ENCODE measurements at regions not wholly inside any gene's neighbourhood (a gene's known extent, or its start where the extent isn't known, plus 50 kb on each side); places are given as distances from the start of the nearest gene placed in this dataset.
"Not testable (repeated sequence)": the region's sequence is repeated elsewhere in the genome, so short reads cannot be mapped to it uniquely, and the experiment has no call there.

DNA sequence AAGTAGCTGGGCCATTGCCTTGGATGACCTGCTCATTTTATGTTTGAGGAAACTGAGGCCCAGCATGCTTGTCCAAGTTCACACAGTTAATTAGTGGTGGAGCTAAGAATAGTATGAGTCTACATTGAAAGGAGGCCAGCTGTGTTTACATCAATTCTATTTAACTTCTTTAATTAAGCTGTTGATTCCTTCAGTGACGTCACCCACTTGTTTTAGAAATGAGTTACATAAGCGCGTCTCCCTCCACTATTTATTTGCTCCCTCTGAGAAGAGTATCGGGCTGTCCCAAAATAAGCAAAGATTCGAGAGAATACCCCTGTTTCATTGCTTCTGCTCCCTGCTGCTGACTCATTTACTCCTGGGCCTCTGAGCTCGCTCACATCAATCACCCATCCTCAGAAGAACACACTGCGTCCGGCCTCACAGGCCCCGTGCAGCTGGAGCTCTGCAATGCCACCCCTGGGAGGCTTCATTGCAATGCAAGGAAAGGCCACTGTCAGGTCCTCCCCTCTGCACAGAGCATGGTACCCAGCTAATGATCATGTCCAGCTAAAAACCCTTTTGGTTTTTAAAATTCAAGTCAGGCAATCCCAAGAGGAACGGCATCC lies 74.8 kb upstream of the BMP2 start:
- DNase-seq = no peak

DNA sequence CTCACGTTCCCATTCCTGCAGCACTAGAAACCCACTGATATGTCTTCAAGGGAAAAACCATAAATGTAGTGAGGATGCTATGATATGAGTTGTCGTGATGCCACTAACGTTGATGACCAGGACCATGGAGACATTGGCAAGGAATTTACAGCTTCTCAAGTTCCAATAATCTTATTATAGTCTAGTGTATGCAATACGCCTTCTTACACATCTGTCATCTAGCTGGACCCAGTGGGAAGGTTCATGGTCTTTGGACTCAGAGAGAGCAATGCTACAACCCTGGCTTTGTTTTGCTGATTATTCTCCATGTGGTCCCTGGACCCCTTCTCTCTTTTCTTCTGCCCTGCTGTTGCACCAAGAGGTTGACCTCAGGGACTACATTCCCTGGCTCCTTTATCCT lies 76.0 kb upstream of the BMP2 start:
- DNase-seq = no peak

DNA sequence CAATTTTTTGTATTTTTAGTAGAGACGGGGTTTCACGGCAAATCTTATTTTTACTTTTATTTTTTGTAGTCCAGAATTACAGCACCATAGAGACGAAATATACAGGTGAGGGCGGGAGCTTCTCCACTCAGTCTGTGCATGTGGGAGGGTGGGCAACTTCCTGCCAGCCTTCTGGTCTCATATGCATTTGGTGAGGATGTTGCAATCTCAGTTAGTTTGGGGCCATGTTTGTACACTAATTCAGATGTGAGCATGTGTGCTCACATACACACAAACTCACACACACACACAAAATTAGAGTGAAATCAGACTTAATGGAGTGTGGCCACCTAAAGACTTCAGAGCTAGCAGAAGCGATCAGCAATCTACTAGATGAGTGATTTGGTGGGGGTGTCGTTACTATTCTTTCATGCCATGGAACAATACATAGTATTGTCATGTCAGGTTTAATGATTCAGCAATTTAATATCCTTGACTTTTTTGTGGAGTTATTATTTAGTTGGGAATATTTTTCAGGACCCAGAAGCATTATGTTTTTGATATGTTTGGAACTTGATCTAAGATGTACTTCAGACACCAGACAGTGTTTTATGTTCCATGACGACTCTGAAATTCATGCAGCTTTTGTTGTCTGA lies 78.0 kb upstream of the BMP2 start:
- DNase-seq = no peak

DNA sequence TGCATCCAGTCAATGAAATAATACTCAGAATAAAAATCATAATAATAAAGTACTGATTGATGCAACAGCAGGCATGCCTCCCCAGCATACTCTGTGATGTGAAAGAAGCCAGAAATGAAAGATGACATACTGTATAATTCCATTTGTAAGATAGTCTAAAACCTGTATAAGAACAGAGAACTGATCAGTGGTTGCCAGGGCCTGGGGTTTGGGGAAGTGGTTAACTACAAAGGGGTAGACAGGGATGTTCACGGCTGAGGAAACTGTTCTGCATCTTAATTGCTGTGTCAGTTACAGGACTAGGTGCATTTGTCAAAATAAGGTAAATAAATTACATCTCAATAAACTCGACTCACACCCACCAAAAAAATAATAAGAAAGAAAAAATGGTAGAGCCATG lies 81.3 kb upstream of the BMP2 start:
- no peak for DNase-seq

DNA sequence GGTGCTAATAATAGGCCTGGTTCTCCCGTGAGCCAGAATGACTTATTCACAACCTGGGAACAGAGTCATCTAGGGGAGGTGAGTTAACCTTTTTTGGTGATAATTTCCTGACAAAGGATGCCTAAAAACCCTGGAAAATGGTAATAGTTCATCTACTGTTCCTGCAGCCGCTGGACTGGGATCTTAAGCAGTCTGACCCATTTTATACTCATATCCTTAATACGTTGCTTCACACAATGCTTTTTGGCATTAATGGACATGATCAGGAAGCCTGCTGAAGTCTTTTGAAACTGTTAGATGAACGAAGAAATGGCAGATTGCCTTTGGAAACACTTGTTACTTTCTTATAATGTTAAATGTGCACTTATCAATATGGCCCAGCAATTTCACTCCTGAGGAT lies 81.9 kb upstream of the BMP2 start:
- no peak for DNase-seq

DNA sequence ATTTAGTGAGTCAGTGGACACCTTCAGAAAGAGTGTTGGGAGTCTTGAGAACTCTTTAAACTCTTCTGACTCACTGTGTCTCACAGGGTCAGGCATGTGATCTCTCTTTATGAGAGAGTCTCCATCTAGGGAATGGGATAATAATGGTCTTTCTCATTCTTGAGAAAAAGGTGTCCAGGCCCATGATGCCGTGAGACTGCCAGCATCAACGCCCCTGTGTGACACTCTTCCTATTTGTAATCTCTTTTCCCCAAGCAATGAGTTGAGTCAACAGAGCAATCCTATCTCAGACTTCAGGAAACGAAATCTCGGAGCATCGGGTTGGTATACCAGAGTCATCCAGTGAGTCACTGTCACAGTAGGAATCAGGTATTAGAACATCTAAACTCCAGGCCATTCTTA lies 82.3 kb upstream of the BMP2 start:
- DNase-seq = no peak

DNA sequence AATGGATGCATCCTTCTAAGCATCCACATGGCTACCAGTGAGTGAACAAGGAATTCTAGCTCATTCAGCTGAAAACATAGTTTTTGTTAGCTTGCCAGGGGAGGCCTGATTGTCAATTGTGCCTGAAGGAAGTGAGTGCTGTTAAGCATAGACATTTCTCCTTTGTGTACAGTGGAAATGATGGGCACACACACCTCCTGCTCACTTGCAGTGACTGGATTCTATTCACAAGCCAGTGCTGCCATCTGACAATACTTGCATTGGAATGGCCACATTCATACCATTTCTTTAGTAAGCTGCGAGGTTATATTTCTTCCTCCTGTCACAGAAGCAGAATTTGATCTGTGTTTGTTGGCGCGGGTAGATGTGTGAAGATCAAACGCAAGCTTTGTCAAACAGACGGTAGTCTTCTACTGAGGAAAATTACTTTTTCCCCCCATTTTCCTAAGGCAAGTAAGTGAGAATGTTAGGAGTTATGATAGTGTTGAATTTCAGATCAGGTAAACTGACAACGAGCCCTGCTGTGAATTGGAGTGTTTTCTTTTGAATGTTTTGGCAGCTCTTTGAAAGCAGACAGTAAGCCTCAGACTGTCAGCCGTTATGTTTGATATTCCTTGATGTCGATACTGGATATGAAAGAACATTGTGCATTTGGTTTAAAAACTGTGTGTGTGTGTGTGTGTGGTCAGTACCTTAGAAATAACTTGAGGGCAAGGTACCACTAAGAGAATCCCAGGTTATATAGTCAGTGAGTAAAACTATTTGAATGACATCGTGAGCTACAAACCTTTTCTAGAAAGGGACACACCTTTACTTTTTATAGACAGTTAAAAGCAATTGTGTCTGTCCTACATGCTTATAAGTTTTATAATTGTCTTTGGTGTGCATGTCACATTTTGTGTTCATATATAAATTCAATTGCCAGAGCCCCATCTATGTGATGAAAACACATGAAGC lies 84.2 kb upstream of the BMP2 start:
- DNase-seq = no peak

DNA sequence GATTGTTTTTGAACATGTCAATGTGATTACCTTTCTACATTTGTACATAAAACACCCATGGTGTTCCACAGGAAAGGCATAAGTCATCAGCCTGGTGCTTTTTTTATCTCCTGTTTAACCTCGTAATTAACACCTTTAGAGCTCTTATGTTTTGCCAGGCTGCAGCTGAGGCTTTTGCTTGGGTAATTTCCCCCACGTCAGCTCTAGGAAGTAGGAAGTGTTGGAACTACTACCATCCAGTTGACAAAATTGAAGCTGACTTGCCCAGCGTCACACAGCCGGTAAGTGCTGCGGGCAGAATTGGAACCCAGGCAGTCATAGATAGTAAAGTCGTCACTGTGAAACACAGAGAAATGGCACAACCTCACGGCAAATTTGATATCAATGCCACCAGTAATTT lies 86.6 kb upstream of the BMP2 start:
- no peak for DNase-seq

DNA sequence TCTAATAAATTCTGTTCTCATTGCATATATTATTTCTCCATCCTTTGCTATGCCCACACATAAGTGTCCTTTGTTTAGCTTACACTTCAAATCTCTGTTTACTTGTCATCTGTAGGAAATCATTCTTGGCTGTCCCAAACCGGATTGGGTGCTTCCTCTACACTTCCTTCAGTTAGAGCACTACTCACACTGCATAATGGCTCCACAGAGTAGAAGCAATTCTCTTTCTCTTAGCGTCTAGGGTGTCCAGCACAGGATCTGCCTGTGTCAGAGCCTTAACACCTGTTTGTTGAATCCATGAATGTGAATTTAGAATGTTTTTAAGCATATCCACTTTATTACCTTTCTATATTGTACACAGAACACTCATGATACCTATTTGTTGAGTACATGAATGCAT lies 87.0 kb upstream of the BMP2 start:
- no peak for DNase-seq

DNA sequence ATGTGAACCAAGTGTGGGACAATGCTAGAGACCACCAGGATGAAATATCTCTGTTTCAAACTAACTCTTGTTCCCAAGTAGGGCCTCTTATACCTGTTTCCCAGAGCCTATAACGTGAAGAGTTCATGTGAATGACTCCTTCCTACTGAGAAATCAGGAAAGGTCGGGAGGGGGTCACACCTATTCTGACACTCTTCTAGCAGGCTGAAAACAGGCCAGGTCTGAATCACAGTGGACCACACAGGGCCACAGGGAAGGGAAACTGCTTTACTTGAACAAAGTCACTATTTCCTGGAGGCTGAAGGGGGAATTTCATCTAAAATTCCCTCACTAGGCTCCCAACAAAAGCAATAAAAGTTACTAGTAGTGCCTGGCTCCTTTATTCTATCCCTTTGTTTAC lies 88.4 kb upstream of the BMP2 start:
- DNase-seq = no peak

DNA sequence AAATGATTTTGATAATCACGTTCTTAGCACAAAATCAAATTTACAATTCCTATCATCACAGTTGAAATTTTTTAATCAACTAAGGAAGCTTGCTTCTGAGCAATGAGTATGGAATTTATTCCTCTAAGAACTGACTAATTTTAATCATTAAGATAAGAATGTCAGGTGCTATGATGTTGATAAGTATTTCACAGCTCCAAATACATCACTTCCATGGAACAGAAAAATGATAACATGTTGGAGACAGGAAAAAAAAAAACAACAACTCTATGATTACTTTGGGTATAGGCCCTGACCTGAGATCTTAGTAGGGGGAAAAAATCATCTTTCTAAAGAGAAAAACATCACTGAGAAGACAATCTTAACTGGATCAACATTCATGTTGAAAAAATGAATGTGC lies 89.4 kb upstream of the BMP2 start:
- DNase-seq = no peak

DNA sequence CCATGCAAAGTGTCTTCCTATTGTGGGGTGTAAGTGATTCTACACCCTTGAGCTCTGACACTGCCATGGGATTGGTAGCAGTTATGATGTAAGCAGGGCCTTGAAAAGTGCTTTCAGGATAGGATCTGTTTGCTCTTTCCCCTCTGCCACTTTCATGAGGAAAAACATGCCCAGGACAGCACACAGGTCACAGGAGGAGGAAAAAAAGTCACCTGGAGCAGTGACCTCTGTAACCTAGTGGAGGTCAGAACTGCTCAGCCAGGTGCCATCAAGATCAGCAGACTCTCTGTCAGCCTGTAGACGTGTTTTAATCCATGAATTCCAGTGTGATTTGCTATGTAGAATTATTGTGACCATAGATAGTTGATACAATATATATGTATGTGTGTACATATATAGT lies 92.7 kb upstream of the BMP2 start:
- no peak for DNase-seq

DNA sequence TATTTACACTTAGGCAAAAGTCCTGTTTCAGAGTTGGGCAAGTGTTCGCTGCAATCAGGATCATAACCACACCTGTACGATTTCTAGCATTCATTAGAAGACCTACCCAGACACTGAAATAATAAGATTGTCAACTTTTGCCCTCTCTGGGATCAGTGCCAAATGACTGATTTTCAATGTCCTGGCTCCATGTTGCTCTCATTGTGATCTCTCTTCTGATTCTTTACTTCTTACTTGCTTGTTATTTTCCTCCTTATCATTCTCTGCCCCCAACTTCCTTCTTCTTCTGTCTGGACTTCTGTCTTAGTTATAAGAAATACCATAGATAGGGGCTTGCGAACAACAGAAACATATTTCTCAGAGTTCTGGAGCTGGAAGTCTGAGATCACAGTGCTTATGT lies 94.4 kb upstream of the BMP2 start:
- DNase-seq = no peak

DNA sequence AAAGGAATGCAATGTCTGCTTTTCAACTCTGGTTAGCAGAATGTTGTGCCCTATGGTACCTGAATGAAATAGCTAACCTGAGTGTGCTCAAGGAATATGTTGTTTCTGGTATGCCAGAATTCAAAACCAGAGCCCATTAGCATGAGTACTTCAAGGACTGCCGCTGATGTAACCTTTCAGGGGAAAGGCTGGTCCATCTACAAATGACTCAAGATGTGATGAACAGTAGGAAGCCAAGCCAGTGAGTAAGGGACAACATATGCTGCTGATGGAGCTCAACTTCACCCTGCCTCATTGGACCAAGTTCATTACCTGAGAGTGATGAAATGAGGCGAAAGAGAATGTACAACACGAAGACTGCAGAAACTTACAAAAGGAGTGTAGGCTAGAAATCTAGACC lies 95.7 kb upstream of the BMP2 start:
- DNase-seq = no peak

DNA sequence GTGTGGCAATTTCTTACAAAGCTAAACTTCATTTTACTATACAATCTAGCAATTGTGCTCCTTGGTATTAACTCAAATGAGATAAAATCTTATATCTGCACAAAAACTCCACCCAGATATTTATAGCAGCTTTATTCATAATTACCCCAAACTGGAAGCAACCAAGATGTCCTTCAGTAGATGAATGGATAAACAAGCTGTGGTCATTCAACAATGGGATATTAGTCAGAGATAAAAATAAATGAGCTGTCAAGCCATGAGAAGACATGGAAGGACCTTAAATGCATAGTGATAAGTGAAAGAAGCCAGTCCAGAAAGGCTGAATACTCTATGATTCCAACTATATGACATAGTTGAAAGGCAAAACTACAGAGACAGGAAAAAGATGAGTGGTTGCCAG lies 98.9 kb upstream of the BMP2 start:
- DNase-seq = no peak

DNA sequence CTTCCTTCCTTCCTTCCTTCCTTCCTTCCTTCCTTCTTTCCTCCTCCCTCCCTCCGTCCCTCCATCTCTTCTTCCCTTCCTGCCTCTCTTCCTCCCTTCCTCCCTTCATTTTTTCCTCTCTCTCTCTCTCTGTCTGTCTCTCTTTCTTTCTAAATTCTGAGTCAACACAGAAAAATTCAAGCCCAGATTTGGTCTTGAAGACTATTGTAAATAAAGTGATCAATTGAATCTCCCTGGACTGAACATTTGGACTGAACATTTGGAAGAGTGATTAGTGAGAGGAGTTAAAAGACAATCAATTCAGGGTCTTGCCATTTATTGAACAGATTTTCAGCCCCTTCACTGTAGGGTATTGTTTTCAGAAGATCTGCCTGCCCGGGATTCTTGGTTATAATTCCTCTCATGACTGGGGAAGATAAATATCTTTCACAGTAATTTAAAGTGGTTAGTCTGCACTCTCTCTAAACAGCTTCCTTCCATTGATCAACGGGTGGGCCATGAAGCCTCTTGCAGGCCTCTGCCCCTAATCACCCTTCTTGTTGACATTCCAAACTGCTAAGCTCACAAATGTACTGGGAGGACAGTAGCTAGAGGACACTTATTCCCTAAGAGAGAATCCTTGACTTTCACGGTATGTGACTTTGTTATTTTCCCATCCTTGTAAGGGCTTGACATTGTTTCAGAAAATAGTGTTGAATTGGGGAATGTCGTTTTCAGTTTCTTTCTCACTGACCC lies 101.7 kb upstream of the BMP2 start:
- no peak for DNase-seq

DNA sequence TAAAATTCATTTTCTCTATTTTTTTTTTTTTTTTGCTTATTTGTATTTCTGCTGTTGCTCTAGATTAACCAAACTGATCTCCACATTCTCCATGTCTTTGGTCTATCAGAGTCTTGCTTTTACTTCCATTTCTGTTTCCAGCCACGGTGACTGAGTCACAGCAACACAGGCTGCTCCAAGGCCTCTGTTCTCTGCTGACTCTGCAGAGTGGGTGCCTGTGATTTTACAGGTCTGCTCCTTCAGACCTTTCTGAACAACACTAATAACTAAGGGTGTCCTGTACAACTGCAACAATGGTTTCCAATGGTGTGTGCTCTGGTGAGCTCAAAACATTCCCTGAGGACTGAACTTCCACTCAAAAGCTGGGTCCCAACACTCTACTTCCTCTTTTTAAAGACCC lies 102.3 kb upstream of the BMP2 start:
- DNase-seq = no peak

DNA sequence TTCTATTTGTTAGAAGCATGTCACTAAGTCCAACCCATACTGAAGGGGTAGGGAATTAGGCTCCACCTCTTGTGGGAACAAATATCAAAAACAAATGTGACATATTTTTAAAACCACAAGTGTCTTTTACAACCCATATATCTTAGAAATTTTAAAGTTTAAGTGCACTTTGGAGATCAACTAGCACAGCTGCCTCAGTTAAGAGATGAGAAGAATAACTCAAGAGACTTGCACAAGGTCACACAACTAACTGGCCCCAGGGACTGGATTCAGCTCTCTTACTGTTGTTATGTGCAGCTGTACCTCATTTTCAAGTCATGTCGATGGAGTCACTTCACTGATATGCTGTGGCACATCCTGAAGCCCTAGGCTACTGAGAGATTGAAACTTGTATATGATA lies 102.9 kb upstream of the BMP2 start:
- DNase-seq = no peak

DNA sequence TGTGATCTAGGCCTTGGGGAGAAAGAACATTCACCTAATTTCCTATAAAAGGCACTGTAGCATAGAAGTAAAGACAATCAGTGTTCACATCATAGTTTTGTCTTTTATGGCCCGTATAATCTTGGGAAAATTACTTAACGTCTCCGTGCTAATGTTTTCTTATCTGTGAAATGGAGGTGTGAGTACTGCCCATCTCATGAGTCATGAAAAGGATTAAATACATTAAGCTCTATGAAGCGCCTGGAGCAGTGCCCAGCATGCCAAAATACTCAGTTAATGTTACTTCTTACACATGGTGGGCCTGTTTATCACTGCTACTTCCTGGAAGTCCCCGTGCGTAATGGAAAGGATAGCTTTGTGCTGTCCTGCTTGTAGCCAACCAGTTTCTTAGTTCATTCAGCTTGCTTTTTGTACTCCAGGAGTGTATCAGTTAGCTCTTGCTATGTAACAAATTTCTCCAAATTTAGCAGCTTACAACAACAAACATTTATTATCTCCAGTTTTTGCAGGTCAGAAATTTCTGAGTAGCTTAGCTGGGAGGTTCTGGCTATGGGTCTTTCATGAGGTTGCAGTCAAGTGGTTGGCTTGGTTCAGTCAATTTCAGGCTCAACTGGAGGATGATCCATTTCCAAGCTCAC lies 103.6 kb upstream of the BMP2 start:
- no peak for DNase-seq

DNA sequence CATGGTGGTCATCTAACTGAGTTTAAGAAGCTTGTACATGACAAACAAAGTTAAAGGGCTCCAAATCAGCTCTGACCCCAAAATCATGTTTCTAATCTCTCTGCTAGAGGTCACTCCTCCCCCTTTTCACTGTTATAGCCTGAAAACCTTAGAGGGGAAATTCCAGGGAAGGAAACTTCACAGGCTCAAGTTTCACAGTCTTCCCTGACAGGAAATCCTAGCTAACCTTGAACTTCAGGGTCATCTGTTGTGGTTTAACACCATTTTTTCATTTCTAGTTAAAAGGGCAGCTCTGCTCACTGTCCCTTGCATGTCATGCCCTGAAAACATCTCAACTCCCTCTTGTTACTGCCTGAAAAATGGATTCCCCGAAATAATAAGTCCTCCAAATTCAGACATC lies 104.4 kb upstream of the BMP2 start:
- DNase-seq = no peak

DNA sequence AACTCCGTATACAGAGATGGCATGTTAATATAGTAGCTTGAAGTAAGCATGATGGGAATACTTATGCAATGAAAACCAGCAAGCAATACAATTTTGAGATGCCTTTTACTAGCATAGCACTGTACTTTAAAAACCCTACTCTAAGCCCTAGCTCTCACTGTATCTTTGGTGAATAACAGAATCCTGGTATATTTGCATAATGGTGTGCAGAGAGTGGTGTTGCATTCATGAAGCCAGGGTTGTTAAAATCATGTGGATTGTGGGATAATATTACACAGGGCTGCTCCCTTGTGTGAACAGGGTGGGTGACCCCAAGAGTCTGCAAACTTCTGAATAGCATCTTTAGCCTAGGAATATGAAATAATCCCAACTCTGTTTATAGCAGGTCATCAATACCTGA lies 105.2 kb upstream of the BMP2 start:
- DNase-seq = no peak

DNA sequence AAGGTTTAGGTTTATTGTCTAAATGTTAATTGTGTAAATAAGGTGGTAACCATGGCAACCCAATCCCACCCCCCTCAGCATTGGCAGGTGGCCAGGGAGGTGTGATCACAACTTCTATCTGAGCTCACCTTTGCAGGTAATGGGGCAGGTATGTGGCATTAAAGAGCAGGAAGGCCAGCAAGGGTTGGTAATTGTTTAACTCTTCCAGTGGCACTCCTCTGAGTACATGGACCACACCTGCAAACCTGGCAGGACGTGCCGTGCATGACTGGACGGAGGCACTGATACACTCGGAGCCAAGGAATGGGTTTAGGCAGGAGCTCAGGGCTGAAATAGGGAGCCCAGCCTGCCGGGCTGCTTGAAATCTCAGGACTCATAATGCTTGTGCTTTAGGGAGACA lies 107.0 kb upstream of the BMP2 start:
- no peak for DNase-seq

DNA sequence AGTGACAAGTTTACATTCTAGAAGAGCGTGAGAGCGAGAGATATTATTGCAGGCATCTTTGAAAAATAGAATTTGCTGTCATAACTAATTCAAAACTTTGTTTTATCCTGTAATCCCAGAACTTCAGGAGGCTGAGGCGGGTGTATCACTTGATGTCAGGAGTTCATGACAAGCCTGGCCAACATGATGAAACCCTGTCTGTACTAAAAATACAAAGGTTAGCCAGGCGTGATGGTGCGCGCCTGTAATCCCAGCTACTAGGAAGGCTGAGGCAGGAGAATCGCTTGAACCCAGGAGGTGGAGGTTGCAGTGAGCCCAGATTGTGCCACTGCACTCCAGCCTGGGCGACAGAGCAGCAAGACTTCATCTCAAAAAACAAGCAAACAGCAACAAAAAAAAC lies 108.6 kb upstream of the BMP2 start:
- DNase-seq = not testable (repeated sequence)
